HEK293T (cell line): ENCODE measurements at regions not wholly inside any gene's neighbourhood (a gene's known extent, or its start where the extent isn't known, plus 50 kb on each side); places are given as distances from the start of the nearest gene placed in this dataset.

Experiments
- CTCF ChIA-PET: fragments of 350-600 bp; formaldehyde crosslinking; extraction: SDS; loops from one replicate; lab custom pipeline; 2021; ENCODE audit warnings: antibody characterized with exemption, inconsistent platforms; lab: Yijun Ruan, JAX
- POLR2A ChIA-PET: fragments of 350-600 bp; formaldehyde crosslinking; extraction: SDS; loops from one replicate; lab custom pipeline; 2020; ENCODE audit warnings: antibody characterized with exemption, inconsistent platforms; lab: Yijun Ruan, JAX
- DNase-seq: peaks from one replicate; pipeline ENCODE4 v3.0.0; 2012; ENCODE audit warnings: mixed read lengths; ENCODE audit errors: extremely low spot score
- ARNT ChIP-seq: fragments of 450-650 bp; IDR thresholded peaks from 2 replicates; pipeline ENCODE4 v1.6.1; 2017; ENCODE audit warnings: mild to moderate bottlenecking
- BHLHE40 ChIP-seq: fragments of 450-650 bp; IDR thresholded peaks from 2 replicates; pipeline ENCODE4 v1.6.1; 2016; ENCODE audit warnings: mild to moderate bottlenecking, moderate library complexity, borderline replicate concordance
- CTBP1 ChIP-seq: fragments of 450-650 bp; IDR thresholded peaks from 2 replicates; pipeline ENCODE4 v1.6.1; 2016; ENCODE audit warnings: borderline replicate concordance
- ELF4 ChIP-seq: fragments of 450-650 bp; IDR thresholded peaks from 2 replicates; pipeline ENCODE4 v1.6.1; 2017; ENCODE audit warnings: antibody characterized with exemption
- FOXA1 ChIP-seq: fragments of 450-650 bp; IDR thresholded peaks from 2 replicates; pipeline ENCODE4 v1.6.1; 2016; ENCODE audit warnings: mild to moderate bottlenecking
- FOXK2 ChIP-seq: fragments of 450-650 bp; IDR thresholded peaks from 2 replicates; pipeline ENCODE4 v1.6.1; 2016; ENCODE audit warnings: mild to moderate bottlenecking
- FOXM1 ChIP-seq: fragments of 450-650 bp; IDR thresholded peaks from 2 replicates; pipeline ENCODE4 v1.6.1; 2017; ENCODE audit warnings: mild to moderate bottlenecking, borderline replicate concordance
- HDGF ChIP-seq: fragments of 450-650 bp; IDR thresholded peaks from 2 replicates; pipeline ENCODE4 v1.6.1; 2017; ENCODE audit warnings: antibody characterized with exemption, borderline replicate concordance
- L3MBTL2 ChIP-seq: fragments of 450-650 bp; conservative IDR thresholded peaks from 2 replicates; pipeline ENCODE4 v1.6.1; 2016; ENCODE audit warnings: mild to moderate bottlenecking
- LEF1 ChIP-seq: fragments of 450-650 bp; IDR thresholded peaks from 2 replicates; pipeline ENCODE4 v1.6.1; 2017; ENCODE audit warnings: mild to moderate bottlenecking, borderline replicate concordance
- NFRKB ChIP-seq: fragments of 450-650 bp; IDR thresholded peaks from 2 replicates; pipeline ENCODE4 v1.6.1; 2016; ENCODE audit warnings: mild to moderate bottlenecking, moderate library complexity
- PKNOX1 ChIP-seq: fragments of 450-650 bp; IDR thresholded peaks from 2 replicates; pipeline ENCODE4 v1.6.1; 2016
- SP1 ChIP-seq: fragments of 450-650 bp; IDR thresholded peaks from 2 replicates; pipeline ENCODE4 v1.6.1; 2017
- SUZ12 ChIP-seq: fragments of 450-650 bp; IDR thresholded peaks from 2 replicates; pipeline ENCODE4 v1.6.1; 2016; ENCODE audit warnings: mild to moderate bottlenecking
- TARDBP ChIP-seq: fragments of 450-650 bp; IDR thresholded peaks from 2 replicates; pipeline ENCODE4 v1.6.1; 2016
- ZNF384 ChIP-seq: fragments of 450-650 bp; IDR thresholded peaks from 2 replicates; pipeline ENCODE4 v1.6.1; 2016

GRCh38 chr6:1226277-1227099 is 85.4 kb upstream of the FOXQ1 start:
- TF ChIP-seq ARNT, result no peak
- no peak for TF ChIP-seq FOXM1
- TF ChIP-seq FOXK2, result no peak
- no peak for TF ChIP-seq L3MBTL2
- TF ChIP-seq FOXA1, result no peak
- TF ChIP-seq NFRKB, result no peak
- no peak for TF ChIP-seq ELF4
- TF ChIP-seq TARDBP, result no peak
- TF ChIP-seq SUZ12, result no peak
- POLR2A ChIA-PET, result no interaction called here
- CTCF ChIA-PET, result interaction anchor here (0.6 kb wide), 1 partner anchor 991 kb away, joined by 4 read pairs; no protein-coding TSS in a partner anchor
- no peak for DNase-seq

- POLR2A ChIA-PET, result no interaction called here
- TF ChIP-seq PKNOX1 (no peak), ELF4 (no peak), NFRKB (no peak)
- CTCF ChIA-PET, result no interaction called here
- DNase-seq, result no peak
Measured at GRCh38 chr6:1224514-1224913, 87.4 kb upstream of the FOXQ1 start.

- ChIA-PET POLR2A (no interaction called here), CTCF (no interaction called here)
- no peak for DNase-seq
- TF ChIP-seq SP1, result no peak
- TF ChIP-seq TARDBP, result no peak
- no peak for TF ChIP-seq LEF1
- no peak for TF ChIP-seq PKNOX1
- TF ChIP-seq SUZ12, result no peak
- no peak for TF ChIP-seq ARNT
- no peak for TF ChIP-seq ELF4
- no peak for TF ChIP-seq CTBP1
- TF ChIP-seq HDGF, result no peak
- TF ChIP-seq L3MBTL2, result no peak
- no peak for TF ChIP-seq FOXA1
- no peak for TF ChIP-seq FOXM1
- no peak for TF ChIP-seq NFRKB
- no peak for TF ChIP-seq FOXK2
- TF ChIP-seq BHLHE40, result no peak
- TF ChIP-seq ZNF384, result no peak
Measured at GRCh38 chr6:1222728-1223595, 88.9 kb upstream of the FOXQ1 start.

- ChIA-PET POLR2A (no interaction called here), CTCF (no interaction called here)
- TF ChIP-seq TARDBP, result no peak
- TF ChIP-seq BHLHE40, result no peak
- TF ChIP-seq SUZ12, result no peak
- no peak for TF ChIP-seq LEF1
- no peak for TF ChIP-seq SP1
- no peak for TF ChIP-seq ZNF384
- no peak for TF ChIP-seq ELF4
- no peak for TF ChIP-seq HDGF
- no peak for TF ChIP-seq FOXK2
- TF ChIP-seq CTBP1, result no peak
- no peak for TF ChIP-seq FOXM1
- TF ChIP-seq FOXA1, result no peak
- no peak for TF ChIP-seq PKNOX1
- no peak for TF ChIP-seq ARNT
- no peak for TF ChIP-seq NFRKB
- TF ChIP-seq L3MBTL2, result no peak
- DNase-seq, result no peak
Measured at GRCh38 chr6:1217396-1217795, 94.5 kb upstream of the FOXQ1 start.

DNA sequence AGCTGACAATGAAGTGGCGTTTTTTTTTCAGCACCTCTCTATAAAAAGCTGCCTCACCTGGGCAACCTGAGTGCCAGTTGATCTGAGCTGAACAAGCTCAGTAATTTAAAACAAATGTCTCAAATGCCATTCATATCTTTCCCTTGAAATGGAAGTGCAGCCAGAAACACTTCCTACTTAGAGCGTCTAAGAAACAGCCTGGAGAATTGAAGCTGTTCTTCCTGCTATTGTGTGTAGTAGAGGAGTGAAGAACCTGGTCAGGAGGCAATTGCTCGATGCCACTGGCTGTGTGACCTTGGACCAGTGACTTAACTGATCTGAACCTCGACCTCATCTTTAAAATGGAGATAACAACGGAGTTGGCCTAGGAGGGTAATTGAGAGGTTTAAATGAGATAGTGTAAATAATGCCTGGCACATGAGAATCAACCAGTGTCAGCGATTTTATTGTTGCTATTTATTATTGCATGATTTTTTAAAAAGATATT is 95.4 kb upstream of the FOXQ1 start:
- DNase-seq, result no peak
- TF ChIP-seq TARDBP (no peak), ELF4 (no peak)
- POLR2A ChIA-PET, result no interaction called here
- CTCF ChIA-PET, result no interaction called here

GRCh38 chr6:1215884-1216487 is 95.9 kb upstream of the FOXQ1 start:
- DNase-seq, result no peak
- TF ChIP-seq FOXA1 (no peak), L3MBTL2 (no peak), TARDBP (no peak), HDGF (no peak)
- POLR2A ChIA-PET, result no interaction called here
- CTCF ChIA-PET, result interaction anchor here (0.6 kb wide), 1 partner anchor 1778 kb away, joined by 4 read pairs; no protein-coding TSS in a partner anchor
